Naive thymus-derived CD4-positive, alpha-beta T cell (primary cell): ENCODE measurements at regions not wholly inside any gene's neighbourhood (a gene's known extent, or its start where the extent isn't known, plus 50 kb on each side); places are given as distances from the start of the nearest gene placed in this dataset.
A peak's percentile ranks its signal among the peaks of the same experiment; 100 is the strongest.

ENCODE experiments used
- ATAC-seq: fragments of 150-1000 bp; cut with Tn5 transposase; 2 replicates; pipeline ENCODE4 v1.10.0; 2021; ENCODE audit warnings: mild to moderate bottlenecking, moderate library complexity
- CTCF ChIA-PET: fragments of 350-600 bp; sonication (Branson Sonifier 250); formaldehyde crosslinking; loops from one replicate; lab custom pipeline; 2021; ENCODE audit warnings: antibody characterized with exemption; lab: Charles Lee
- POLR2A ChIA-PET: fragments of 350-600 bp; sonication (Branson Sonifier 250); formaldehyde crosslinking; loops from one replicate; lab custom pipeline; 2021; ENCODE audit warnings: antibody characterized with exemption, inconsistent platforms; lab: Charles Lee
- DNase-seq, 9 donors: peaks; one replicate each; pipeline versions ENCODE4 v3.0.0 to v3.0.0-alpha.2; 2020 to 2022; ENCODE audit warnings: mixed read lengths in 1 of 9
- H3K27ac ChIP-seq: one replicate; pipeline ENCODE4 v1.7.0; 2013; ENCODE audit warnings: mild to moderate bottlenecking, low read depth, low read length, moderate library complexity
- H3K27me3 ChIP-seq, 2 donors: one replicate each; pipeline ENCODE4 v1.7.0; 2013; ENCODE audit warnings: low read length in 2 of 2, mild to moderate bottlenecking in 2 of 2, moderate library complexity in 2 of 2; ENCODE audit not compliant: control insufficient read depth in 2 of 2, insufficient read depth in 2 of 2
- H3K36me3 ChIP-seq, 3 experiments: 1 replicate in 2 of 3; 2 replicates in 1 of 3; pipeline ENCODE4 v1.7.0; 2013; ENCODE audit warnings: low read length in 3 of 3, mild to moderate bottlenecking in 3 of 3, moderate library complexity in 1 of 3; ENCODE audit not compliant: insufficient read depth in 3 of 3, control insufficient read depth in 2 of 3
- H3K4me1 ChIP-seq, 2 donors: one replicate each; pipeline ENCODE4 v1.7.0; 2013; ENCODE audit warnings: low read length in 2 of 2, mild to moderate bottlenecking in 2 of 2, moderate library complexity in 1 of 2; ENCODE audit not compliant: control insufficient read depth in 2 of 2, insufficient read depth in 2 of 2
- H3K4me3 ChIP-seq: 2 replicates; pipeline ENCODE4 v1.7.0; 2013; ENCODE audit warnings: mild to moderate bottlenecking, low read length
- H3K9me3 ChIP-seq, 3 experiments: 1 replicate in 2 of 3; 2 replicates in 1 of 3; pipeline ENCODE4 v1.7.0; 2013; ENCODE audit warnings: low read length in 3 of 3; ENCODE audit not compliant: control insufficient read depth in 2 of 3
- H3K27ac Mint-ChIP-seq, 9 donors: one replicate each; pipeline ENCODE4 v1.8.0; 2020 to 2022; ENCODE audit warnings: mixed read lengths in 9 of 9, mild to moderate bottlenecking in 8 of 9, moderate library complexity in 5 of 9, inconsistent platforms in 2 of 9
- H3K27me3 Mint-ChIP-seq, 5 donors: one replicate each; pipeline ENCODE4 v1.8.0; 2021 to 2022; ENCODE audit warnings: mixed read lengths in 5 of 5, mild to moderate bottlenecking in 1 of 5
- H3K36me3 Mint-ChIP-seq, 5 donors: one replicate each; pipeline ENCODE4 v1.8.0; 2020 to 2022; ENCODE audit warnings: mixed read lengths in 5 of 5, mild to moderate bottlenecking in 3 of 5, inconsistent platforms in 1 of 5
- H3K4me1 Mint-ChIP-seq, 7 donors: one replicate each; pipeline ENCODE4 v1.8.0; 2020 to 2022; ENCODE audit warnings: mixed read lengths in 7 of 7, mild to moderate bottlenecking in 3 of 7, inconsistent platforms in 1 of 7
- H3K4me3 Mint-ChIP-seq, 10 donors: one replicate each; pipeline ENCODE4 v1.8.0; 2020 to 2022; ENCODE audit warnings: mild to moderate bottlenecking in 10 of 10, mixed read lengths in 10 of 10, moderate library complexity in 6 of 10, inconsistent platforms in 2 of 10
- H3K9me3 Mint-ChIP-seq, 11 donors: one replicate each; pipeline ENCODE4 v1.8.0; 2020 to 2022; ENCODE audit warnings: mixed read lengths in 11 of 11, mild to moderate bottlenecking in 4 of 11, inconsistent platforms in 1 of 11, moderate library complexity in 1 of 11
- intact Hi-C, 2 donors: fragments of 100-400 bp; cut with micrococcal nuclease; formaldehyde crosslinking; loops; one replicate each; pipeline ENCODE4 v1.15.1; 2023

GRCh38 chr12:125329239-125330102, 264.2 kb downstream of the AACS start:
- intact Hi-C loops: loop anchor here (5.0 kb wide), 2 partner anchors 147 to 1543 kb away; no protein-coding TSS in a partner anchor

GRCh38 chr12:125330645-125331341, 265.6 kb downstream of the AACS start:
- ChIA-PET POLR2A (no interaction called here), CTCF (no interaction called here)
- H3K4me1 Mint-ChIP-seq: no peaks in the 10 kb centered on the region
- Histone ChIP-seq H3K27ac (no peak overlapping the region), H3K9me3 (peaks cover 0 to 9% (median 0%) of the 10 kb centered on the region in 3 experiments), H3K4me1 (no peaks in the 10 kb centered on the region), H3K36me3 (no peaks in the 10 kb centered on the region), H3K27me3 (peaks cover 0 to 4% of the 10 kb centered on the region in 2 donors), H3K4me3 (no peak overlapping the region)
- peaks cover 13 to 60% (median 53%) of the 10 kb centered on the region in 5 donors for H3K27me3 Mint-ChIP-seq
- DNase-seq (peak in 6 of 9 donors; percentile 5 to 72 (median 15)), ATAC-seq (peak; percentile 51)
- intact Hi-C loops: loop anchor here (1.0 to 5.0 kb wide), 3 partner anchors 73 to 1542 kb away; no protein-coding TSS in a partner anchor
- no peak overlapping the region for H3K27ac Mint-ChIP-seq
- peaks cover 0 to 7% (median 0%) of the 10 kb centered on the region in 5 donors for H3K36me3 Mint-ChIP-seq
- peak overlapping the region in 1 of 10 donors; percentile 6 for H3K4me3 Mint-ChIP-seq
- H3K9me3 Mint-ChIP-seq: peaks cover 0 to 13% (median 4%) of the 10 kb centered on the region in 11 donors

More at GRCh38 chr12:125329239-125330102, 264.2 kb downstream of the AACS start:
- peaks cover 0 to 13% (median 4%) of the 10 kb centered on the region in 11 donors for H3K9me3 Mint-ChIP-seq
- no peaks in the 10 kb centered on the region for H3K4me1 ChIP-seq
- DNase-seq (no peak), ATAC-seq (no peak)
- H3K4me3 Mint-ChIP-seq: no peak overlapping the region
- H3K27ac Mint-ChIP-seq: no peak overlapping the region
- no peaks in the 10 kb centered on the region for H3K4me1 Mint-ChIP-seq
- H3K36me3 ChIP-seq: no peaks in the 10 kb centered on the region
- peaks cover 13 to 56% (median 48%) of the 10 kb centered on the region in 5 donors for H3K27me3 Mint-ChIP-seq
- POLR2A ChIA-PET: no interaction called here
- H3K9me3 ChIP-seq: peaks cover 0 to 9% (median 0%) of the 10 kb centered on the region in 3 experiments
- CTCF ChIA-PET: no interaction called here
- peaks cover 0 to 4% of the 10 kb centered on the region in 2 donors for H3K27me3 ChIP-seq
- no peak overlapping the region for H3K4me3 ChIP-seq
- H3K36me3 Mint-ChIP-seq: peaks cover 0 to 7% (median 0%) of the 10 kb centered on the region in 5 donors
- no peak overlapping the region for H3K27ac ChIP-seq

DNA sequence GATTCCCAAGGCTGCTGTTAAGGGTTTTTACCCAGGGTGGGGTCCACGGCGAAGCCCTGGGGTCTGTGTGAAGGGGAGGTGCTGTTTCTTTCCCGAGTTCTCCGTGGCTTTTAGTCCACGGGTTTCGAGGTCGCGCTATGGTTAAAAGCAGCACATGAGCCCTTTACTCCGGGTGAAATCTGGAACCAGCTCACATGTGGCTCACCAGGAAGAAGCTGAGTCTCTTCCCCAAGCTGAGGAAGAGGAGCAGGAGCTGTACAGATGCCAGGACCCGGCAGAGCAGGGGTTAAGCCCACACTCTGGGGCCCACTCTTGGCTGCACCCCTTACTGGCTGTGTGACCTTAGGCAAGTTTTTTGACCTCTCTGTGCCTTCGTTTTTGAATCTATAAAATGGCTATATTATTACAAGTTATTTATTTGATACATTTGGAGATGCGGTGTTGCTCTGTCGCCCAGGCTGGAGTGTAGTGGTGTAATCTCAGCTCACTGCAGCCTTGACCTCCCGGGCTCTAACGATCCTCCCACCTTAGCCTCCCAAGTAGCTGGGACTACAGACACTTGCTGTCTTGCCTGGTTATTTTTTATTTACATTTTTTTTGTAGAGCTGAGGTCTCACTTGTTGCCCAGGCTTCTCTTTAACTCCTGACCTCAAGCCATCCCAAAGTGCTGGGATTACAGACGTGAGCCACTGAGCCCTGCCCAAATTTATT, 266.3 kb downstream of the AACS start:
- no peak overlapping the region for H3K27ac ChIP-seq
- H3K4me3 ChIP-seq: no peak overlapping the region
- DNase-seq (no peak), ATAC-seq (no peak)
- intact Hi-C loops: loop anchor here (1.0 to 5.0 kb wide), 3 partner anchors 72 to 1541 kb away; no protein-coding TSS in a partner anchor
- peaks cover 0 to 9% (median 0%) of the 10 kb centered on the region in 3 experiments for H3K9me3 ChIP-seq
- ChIA-PET POLR2A (no interaction called here), CTCF (interaction anchor here (0.8 kb wide), 1 partner anchor 1544 kb away, joined by 3 read pairs; no protein-coding TSS in a partner anchor)
- peaks cover 13 to 59% (median 54%) of the 10 kb centered on the region in 5 donors for H3K27me3 Mint-ChIP-seq
- H3K27me3 ChIP-seq: peaks cover 0 to 4% of the 10 kb centered on the region in 2 donors
- H3K27ac Mint-ChIP-seq: no peak overlapping the region
- H3K36me3 ChIP-seq: no peaks in the 10 kb centered on the region
- peak overlapping the region in 1 of 10 donors; percentile 6 for H3K4me3 Mint-ChIP-seq
- H3K9me3 Mint-ChIP-seq: peaks cover 0 to 13% (median 0%) of the 10 kb centered on the region in 11 donors
- H3K4me1 Mint-ChIP-seq: no peaks in the 10 kb centered on the region
- peaks cover 0 to 7% (median 0%) of the 10 kb centered on the region in 5 donors for H3K36me3 Mint-ChIP-seq
- no peaks in the 10 kb centered on the region for H3K4me1 ChIP-seq

- Histone ChIP-seq H3K27ac (no peak overlapping the region), H3K4me1 (no peaks in the 10 kb centered on the region), H3K9me3 (peaks cover 0 to 7% (median 0%) of the 10 kb centered on the region in 3 experiments), H3K27me3 (peaks cover 0 to 4% of the 10 kb centered on the region in 2 donors), H3K36me3 (no peaks in the 10 kb centered on the region), H3K4me3 (no peak overlapping the region)
- DNase-seq (no peak), ATAC-seq (no peak)
- intact Hi-C loops: loop anchor here (5.0 kb wide), 2 partner anchors 151 to 1539 kb away; no protein-coding TSS in a partner anchor
- no peak overlapping the region for H3K4me3 Mint-ChIP-seq
- peaks cover 13 to 58% (median 46%) of the 10 kb centered on the region in 5 donors for H3K27me3 Mint-ChIP-seq
- H3K9me3 Mint-ChIP-seq: peaks cover 0 to 8% (median 0%) of the 10 kb centered on the region in 11 donors
- ChIA-PET CTCF (no interaction called here), POLR2A (no interaction called here)
- peaks cover 0 to 7% (median 0%) of the 10 kb centered on the region in 5 donors for H3K36me3 Mint-ChIP-seq
- H3K4me1 Mint-ChIP-seq: no peaks in the 10 kb centered on the region
- no peak overlapping the region for H3K27ac Mint-ChIP-seq
Observed at GRCh38 chr12:125332900-125333299, 267.7 kb downstream of the AACS start.

DNA sequence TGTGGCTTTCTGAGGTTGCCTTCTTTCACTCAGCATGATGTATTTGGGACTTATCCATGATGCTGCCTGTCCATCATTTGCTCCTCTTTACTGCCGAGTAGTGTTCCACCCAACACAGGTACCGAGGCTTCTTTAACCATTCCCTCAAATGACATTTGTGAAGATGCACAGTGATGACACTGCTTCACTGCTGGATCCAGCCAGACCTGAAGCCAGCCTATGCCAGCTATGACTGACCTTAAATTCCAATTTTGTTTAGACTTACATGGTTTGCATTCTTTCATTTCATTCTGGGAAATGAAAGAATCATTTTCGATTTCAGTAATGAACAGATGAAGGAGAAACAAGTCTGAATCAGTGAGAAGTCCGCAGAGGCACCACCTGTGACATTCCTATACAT, 271.0 kb downstream of the AACS start:
- Mint-ChIP-seq H3K4me1 (no peaks in the 10 kb centered on the region), H3K27me3 (peaks cover 9 to 52% (median 44%) of the 10 kb centered on the region in 5 donors), H3K9me3 (no peaks in the 10 kb centered on the region), H3K36me3 (no peaks in the 10 kb centered on the region), H3K27ac (no peak overlapping the region), H3K4me3 (no peak overlapping the region)
- H3K27me3 ChIP-seq: peaks cover 0 to 3% of the 10 kb centered on the region in 2 donors
- CTCF ChIA-PET: no interaction called here
- POLR2A ChIA-PET: no interaction called here
- H3K9me3 ChIP-seq: no peaks in the 10 kb centered on the region
- no peak overlapping the region for H3K4me3 ChIP-seq
- H3K4me1 ChIP-seq: no peaks in the 10 kb centered on the region
- no peak overlapping the region for H3K27ac ChIP-seq
- no peak for DNase-seq
- no peaks in the 10 kb centered on the region for H3K36me3 ChIP-seq
- no peak for ATAC-seq
- intact Hi-C loops: no loop called here

DNA sequence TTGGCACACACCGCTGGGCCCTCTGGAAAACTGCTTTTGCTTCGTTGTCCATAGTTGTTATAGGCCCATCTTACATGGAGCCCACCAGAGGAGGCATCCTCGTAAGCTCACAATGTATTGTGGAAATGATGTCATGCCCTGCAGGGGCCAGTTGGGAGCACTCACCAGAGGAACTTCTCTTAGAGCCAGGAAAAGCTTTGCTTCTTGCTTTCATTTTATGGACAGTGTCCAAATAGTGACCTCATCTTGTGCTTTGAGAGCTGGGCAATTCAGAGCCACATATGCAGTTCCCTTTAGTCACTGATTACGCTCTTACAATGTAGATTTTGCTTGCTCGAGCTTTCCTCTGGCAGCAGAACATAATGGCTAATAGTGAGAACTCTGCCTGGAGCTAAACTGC, 275.6 kb downstream of the AACS start:
- ATAC-seq: no peak
- Histone ChIP-seq H3K27ac (no peak overlapping the region), H3K4me1 (no peaks in the 10 kb centered on the region), H3K27me3 (peaks cover 0 to 3% of the 10 kb centered on the region in 2 donors), H3K4me3 (no peak overlapping the region), H3K36me3 (no peaks in the 10 kb centered on the region), H3K9me3 (no peaks in the 10 kb centered on the region)
- no peaks in the 10 kb centered on the region for H3K9me3 Mint-ChIP-seq
- H3K4me1 Mint-ChIP-seq: no peaks in the 10 kb centered on the region
- intact Hi-C loops: no loop called here
- ChIA-PET CTCF (no interaction called here), POLR2A (no interaction called here)
- DNase-seq: no peak
- H3K27ac Mint-ChIP-seq: no peak overlapping the region
- H3K4me3 Mint-ChIP-seq: no peak overlapping the region
- no peaks in the 10 kb centered on the region for H3K36me3 Mint-ChIP-seq
- peaks cover 10 to 55% (median 38%) of the 10 kb centered on the region in 5 donors for H3K27me3 Mint-ChIP-seq
